Neural cell (in vitro differentiated cells): ENCODE measurements at regions not wholly inside any gene's neighbourhood (a gene's known extent, or its start where the extent isn't known, plus 50 kb on each side); places are given as distances from the start of the nearest gene placed in this dataset.
A peak's percentile ranks its signal among the peaks of the same experiment; 100 is the strongest.

Source experiments
- H2AFZ ChIP-seq: fragments of 200-600, 300-800 bp; sonication (generic), shearing (Covaris generic); 2 replicates; pipeline ENCODE4 v1.6.0; 2014; ENCODE audit warnings: low read depth, mild to moderate bottlenecking, antibody characterized with exemption, low read length, moderate library complexity
- H3F3A ChIP-seq: fragments of 200-600 bp; shearing (Covaris generic); 2 replicates; pipeline ENCODE4 v1.6.1; 2016; ENCODE audit warnings: mild to moderate bottlenecking, moderate library complexity, mixed read lengths, antibody characterized with exemption, low read length; ENCODE audit not compliant: insufficient read depth, poor library complexity, severe bottlenecking
- H3K27ac ChIP-seq: fragments of 200-600, 300-800 bp; sonication (generic), shearing (Covaris generic); 2 replicates; pipeline ENCODE4 v1.5.1; 2014; ENCODE audit warnings: mild to moderate bottlenecking, low read length, moderate library complexity
- H3K27me3 ChIP-seq: fragments of 300-800, 200-600 bp; sonication (generic), shearing (Covaris generic); 2 replicates; pipeline ENCODE4 v1.6.0; 2014; ENCODE audit warnings: mild to moderate bottlenecking, low read depth, low read length, moderate library complexity; ENCODE audit not compliant: insufficient read depth
- H3K36me3 ChIP-seq: fragments of 300-800, 200-600 bp; sonication (generic), shearing (Covaris generic); 2 replicates; pipeline ENCODE4 v1.5.1; 2014; ENCODE audit warnings: mild to moderate bottlenecking, antibody characterized with exemption, low read length, moderate library complexity; ENCODE audit not compliant: insufficient read depth
- H3K4me2 ChIP-seq: fragments of 300-800, 200-600 bp; sonication (generic), shearing (Covaris generic); 2 replicates; pipeline ENCODE4 v1.6.0; 2014; ENCODE audit warnings: mild to moderate bottlenecking, low read length
- H3K4me3 ChIP-seq: fragments of 300-800, 200-600 bp; sonication (generic), shearing (Covaris generic); 2 replicates; pipeline ENCODE4 v1.5.1; 2014; ENCODE audit warnings: mild to moderate bottlenecking, low read length, moderate library complexity
- H3K79me2 ChIP-seq: fragments of 200-600 bp; shearing (Covaris generic); replicated peaks from 2 replicates; pipeline ENCODE4 v1.6.0; 2014; ENCODE audit warnings: mild to moderate bottlenecking, low read length, moderate library complexity; ENCODE audit not compliant: insufficient read depth
- H3K9ac ChIP-seq: fragments of 300-800, 200-600 bp; sonication (generic), shearing (Covaris generic); 2 replicates; pipeline ENCODE4 v1.6.1; 2016; ENCODE audit warnings: mild to moderate bottlenecking, low read length, mixed read lengths
- H3K9me2 ChIP-seq: fragments of 200-600 bp; shearing (Covaris generic); 2 replicates; pipeline ENCODE4 v1.6.1; 2016; ENCODE audit warnings: mild to moderate bottlenecking, low read length, mixed read lengths; ENCODE audit not compliant: insufficient read depth
- H3K9me3 ChIP-seq: fragments of 200-600, 300-800 bp; sonication (generic), shearing (Covaris generic); 2 replicates; pipeline ENCODE4 v1.6.1; 2016; ENCODE audit warnings: mild to moderate bottlenecking, mixed run types, low read length, moderate library complexity, mixed read lengths
- H4K20me1 ChIP-seq: fragments of 200-600 bp; shearing (Covaris generic); 2 replicates; pipeline ENCODE4 v1.6.1; 2016; ENCODE audit warnings: mild to moderate bottlenecking, mixed run types; ENCODE audit not compliant: insufficient read depth
- CTCF ChIP-seq: fragments of 450-650 bp; IDR thresholded peaks from 2 replicates; pipeline ENCODE4 v1.5.1; 2014; ENCODE audit warnings: antibody characterized with exemption, mild to moderate bottlenecking, moderate library complexity; ENCODE audit not compliant: poor library complexity, severe bottlenecking
- EP300 ChIP-seq: fragments of 450-650 bp; conservative IDR thresholded peaks from 2 replicates; pipeline ENCODE4 v1.6.1; 2014; ENCODE audit warnings: antibody characterized with exemption, mild to moderate bottlenecking, moderate library complexity; ENCODE audit not compliant: poor library complexity, severe bottlenecking
- EZH2 ChIP-seq: fragments of 200-600, 300-800 bp; shearing (Covaris generic), sonication (generic); IDR thresholded peaks from 2 replicates; pipeline ENCODE4 v1.6.1; 2014; ENCODE audit warnings: antibody characterized with exemption, low read length, borderline replicate concordance, mild to moderate bottlenecking; ENCODE audit not compliant: insufficient read depth, poor library complexity, severe bottlenecking
- MXI1 ChIP-seq: fragments of 450-650 bp; conservative IDR thresholded peaks from 2 replicates; pipeline ENCODE4 v1.6.1; 2014; ENCODE audit warnings: antibody characterized with exemption, mild to moderate bottlenecking; ENCODE audit not compliant: poor library complexity, severe bottlenecking
- POLR2AphosphoS5 ChIP-seq: IDR thresholded peaks from 2 replicates; pipeline ENCODE4 v1.6.1; 2012
- RAD21 ChIP-seq: fragments of 450-650 bp; conservative IDR thresholded peaks from 2 replicates; pipeline ENCODE4 v1.6.1; 2014; ENCODE audit warnings: antibody characterized with exemption, mild to moderate bottlenecking, moderate library complexity
- REST ChIP-seq: IDR thresholded peaks from 2 replicates; pipeline ENCODE4 v1.6.1; 2012; ENCODE audit warnings: borderline replicate concordance
- SMC3 ChIP-seq: fragments of 450-650 bp; conservative IDR thresholded peaks from 2 replicates; pipeline ENCODE4 v1.6.1; 2014; ENCODE audit warnings: antibody characterized with exemption, mild to moderate bottlenecking, moderate library complexity; ENCODE audit not compliant: poor library complexity
- TAF1 ChIP-seq: IDR thresholded peaks from 2 replicates; pipeline ENCODE4 v1.6.1; 2012; ENCODE audit warnings: low read depth

GRCh38 chr1:223006917-223007648 lies 136.0 kb downstream of the TLR5 start:
- Histone ChIP-seq H2AFZ (no peak overlapping the region), H3K4me2 (no peak overlapping the region), H3K9me3 (no peaks in the 10 kb centered on the region), H3K79me2 (no peaks in the 10 kb centered on the region), H3K36me3 (peaks cover 7% of the 10 kb centered on the region), H3K27me3 (no peaks in the 10 kb centered on the region), H4K20me1 (no peaks in the 10 kb centered on the region), H3K4me3 (peak overlapping the region; percentile 19), H3F3A (no peaks in the 10 kb centered on the region), H3K9me2 (no peaks in the 10 kb centered on the region), H3K27ac (peak overlapping the region; percentile 72), H3K9ac (peak overlapping the region; percentile 21)
- TF ChIP-seq POLR2AphosphoS5 (peak; percentile 75), MXI1 (no peak), REST (peak; percentile 51), CTCF (peak; percentile 18), RAD21 (no peak), EZH2 (no peak), EP300 (peak; percentile 87), SMC3 (no peak)

- no peak for TF ChIP-seq RAD21
- H3K79me2 ChIP-seq = no peaks in the 10 kb centered on the region
- no peaks in the 10 kb centered on the region for H3K36me3 ChIP-seq
- no peaks in the 10 kb centered on the region for H3F3A ChIP-seq
- H3K4me2 ChIP-seq = no peak overlapping the region
- H4K20me1 ChIP-seq = no peaks in the 10 kb centered on the region
- H3K9me2 ChIP-seq = no peaks in the 10 kb centered on the region
- H3K9me3 ChIP-seq = no peaks in the 10 kb centered on the region
- peak overlapping the region; percentile 72 for H3K27ac ChIP-seq
- H2AFZ ChIP-seq = no peak overlapping the region
- H3K4me3 ChIP-seq = no peak overlapping the region
- no peaks in the 10 kb centered on the region for H3K27me3 ChIP-seq
- no peak overlapping the region for H3K9ac ChIP-seq
Observed at GRCh38 chr1:223007935-223008334, 135.1 kb downstream of the TLR5 start.

- Histone ChIP-seq H3F3A (no peaks in the 10 kb centered on the region), H3K79me2 (no peaks in the 10 kb centered on the region), H3K9ac (no peak overlapping the region), H3K27me3 (no peaks in the 10 kb centered on the region), H3K4me2 (no peak overlapping the region), H3K4me3 (no peak overlapping the region), H2AFZ (no peak overlapping the region), H4K20me1 (no peaks in the 10 kb centered on the region), H3K9me2 (no peaks in the 10 kb centered on the region), H3K36me3 (no peaks in the 10 kb centered on the region), H3K9me3 (no peaks in the 10 kb centered on the region), H3K27ac (no peak overlapping the region)
- no peak for TF ChIP-seq EZH2
- no peak for TF ChIP-seq CTCF
- no peak for TF ChIP-seq RAD21
- no peak for TF ChIP-seq MXI1
- no peak for TF ChIP-seq EP300
- no peak for TF ChIP-seq SMC3
- no peak for TF ChIP-seq TAF1
- no peak for TF ChIP-seq POLR2AphosphoS5
- no peak for TF ChIP-seq REST
Observed at GRCh38 chr1:223008808-223009207, 134.2 kb downstream of the TLR5 start.
